ENCODE measurements at regions not wholly inside any gene's neighbourhood (a gene's known extent, or its start where the extent isn't known, plus 50 kb on each side); places are given as distances from the start of the nearest gene placed in this dataset.

DNA sequence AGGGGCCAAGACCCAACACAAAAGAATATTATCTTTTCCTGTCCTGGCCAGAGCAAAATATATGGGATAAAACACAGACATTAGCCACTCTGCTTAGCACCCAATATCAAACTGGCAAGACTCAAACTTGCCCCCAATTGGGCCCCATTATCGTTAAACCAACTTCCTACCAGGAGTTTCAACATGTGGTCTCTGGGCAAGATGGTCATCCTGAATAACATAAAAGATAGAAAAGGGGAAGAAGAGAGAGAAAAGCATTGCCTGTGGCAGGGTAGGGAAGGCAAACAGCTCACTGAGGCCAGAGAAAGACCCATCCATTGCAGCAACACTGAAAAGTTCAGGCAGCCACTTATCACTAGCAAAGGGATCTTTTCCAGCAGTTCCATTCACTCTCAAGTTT is 502.1 kb downstream of the KIF2B start:
- TF ChIP-seq, protein P1, sequence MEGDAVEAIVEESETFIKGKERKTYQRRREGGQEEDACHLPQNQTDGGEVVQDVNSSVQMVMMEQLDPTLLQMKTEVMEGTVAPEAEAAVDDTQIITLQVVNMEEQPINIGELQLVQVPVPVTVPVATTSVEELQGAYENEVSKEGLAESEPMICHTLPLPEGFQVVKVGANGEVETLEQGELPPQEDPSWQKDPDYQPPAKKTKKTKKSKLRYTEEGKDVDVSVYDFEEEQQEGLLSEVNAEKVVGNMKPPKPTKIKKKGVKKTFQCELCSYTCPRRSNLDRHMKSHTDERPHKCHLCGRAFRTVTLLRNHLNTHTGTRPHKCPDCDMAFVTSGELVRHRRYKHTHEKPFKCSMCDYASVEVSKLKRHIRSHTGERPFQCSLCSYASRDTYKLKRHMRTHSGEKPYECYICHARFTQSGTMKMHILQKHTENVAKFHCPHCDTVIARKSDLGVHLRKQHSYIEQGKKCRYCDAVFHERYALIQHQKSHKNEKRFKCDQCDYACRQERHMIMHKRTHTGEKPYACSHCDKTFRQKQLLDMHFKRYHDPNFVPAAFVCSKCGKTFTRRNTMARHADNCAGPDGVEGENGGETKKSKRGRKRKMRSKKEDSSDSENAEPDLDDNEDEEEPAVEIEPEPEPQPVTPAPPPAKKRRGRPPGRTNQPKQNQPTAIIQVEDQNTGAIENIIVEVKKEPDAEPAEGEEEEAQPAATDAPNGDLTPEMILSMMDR (conservative IDR thresholded peaks at IDR 0.05) = no peak
- TF ChIP-seq EZH2 (IDR thresholded peaks at IDR 0.05; ENCODE audit: low read depth) = no peak
